Right atrium auricular region (tissue), 2 donors: ENCODE measurements at regions not wholly inside any gene's neighbourhood (a gene's known extent, or its start where the extent isn't known, plus 50 kb on each side); places are given as distances from the start of the nearest gene placed in this dataset.
A peak's percentile ranks its signal among the peaks of the same experiment; 100 is the strongest.

Experiments
- DNase-seq: peaks from one replicate; pipeline ENCODE4 v3.0.0-alpha.2; 2019; ENCODE audit warnings: low spot score
- H3K27ac ChIP-seq, 2 donors: fragments of 200-600 bp; sonication (generic); 1 replicate in 1 of 2; 2 replicates in 1 of 2; pipeline ENCODE4 v1.5.1; 2016 to 2019
- H3K27me3 ChIP-seq, 2 donors: fragments of 200-600 bp; sonication (generic); one replicate each; pipeline versions ENCODE4 v1.5.1 to v1.6.0; 2017 to 2019
- H3K36me3 ChIP-seq: fragments of 200-600 bp; sonication (generic); one replicate; pipeline ENCODE4 v1.5.1; 2016
- H3K4me1 ChIP-seq, 2 donors: fragments of 200-600 bp; sonication (generic); one replicate each; pipeline versions ENCODE4 v1.5.1 to v1.6.0; 2017 to 2019
- H3K4me3 ChIP-seq, 2 donors: fragments of 200-600 bp; sonication (generic); 1 replicate in 1 of 2; 2 replicates in 1 of 2; pipeline ENCODE4 v1.5.1; 2017 to 2019; ENCODE audit warnings: mild to moderate bottlenecking in 1 of 2, moderate library complexity in 1 of 2
- H3K9me3 ChIP-seq, 2 donors: fragments of 200-600 bp; sonication (generic); one replicate each; pipeline ENCODE4 v1.5.1; 2019
- CTCF ChIP-seq, 2 donors: fragments of 200-600 bp; sonication (generic); IDR thresholded peaks; one replicate each; pipeline ENCODE4 v1.5.1; 2019; ENCODE audit warnings: antibody characterized with exemption in 2 of 2

GRCh38 chr2:224104668-224105386, 65.7 kb upstream of the SERPINE2 start:
- no peak for TF ChIP-seq CTCF (IDR thresholded peaks at IDR 0.05)

GRCh38 chr2:224103651-224104050, 64.6 kb upstream of the SERPINE2 start:
- no peak for TF ChIP-seq CTCF (IDR thresholded peaks at IDR 0.05)
- no peak for DNase-seq
- Histone ChIP-seq H3K9me3 (no peaks in the 10 kb centered on the region), H3K27me3 (no peaks in the 10 kb centered on the region), H3K4me1 (peaks cover 0 to 14% of the 10 kb centered on the region in 2 donors), H3K36me3 (no peaks in the 10 kb centered on the region), H3K27ac (no peak overlapping the region), H3K4me3 (no peak overlapping the region)

More at GRCh38 chr2:224104668-224105386, 65.7 kb upstream of the SERPINE2 start:
- DNase-seq: no peak
- Histone ChIP-seq H3K9me3 (no peaks in the 10 kb centered on the region), H3K36me3 (no peaks in the 10 kb centered on the region), H3K27me3 (no peaks in the 10 kb centered on the region), H3K27ac (no peak overlapping the region), H3K4me1 (peaks cover 0 to 14% of the 10 kb centered on the region in 2 donors), H3K4me3 (no peak overlapping the region)

GRCh38 chr2:224102991-224103390, 63.9 kb upstream of the SERPINE2 start:
- DNase-seq: no peak
- H3K4me1 ChIP-seq: peaks cover 0 to 18% of the 10 kb centered on the region in 2 donors
- TF ChIP-seq CTCF (IDR thresholded peaks at IDR 0.05): no peak
- H3K27ac ChIP-seq: peak overlapping the region in 1 of 2 donors; percentile 72
- no peaks in the 10 kb centered on the region for H3K9me3 ChIP-seq
- no peaks in the 10 kb centered on the region for H3K27me3 ChIP-seq
- H3K36me3 ChIP-seq: no peaks in the 10 kb centered on the region
- no peak overlapping the region for H3K4me3 ChIP-seq

- H3K4me1 ChIP-seq: peaks cover 0 to 18% of the 10 kb centered on the region in 2 donors
- no peaks in the 10 kb centered on the region for H3K36me3 ChIP-seq
- no peaks in the 10 kb centered on the region for H3K27me3 ChIP-seq
- DNase-seq: no peak
- TF ChIP-seq CTCF (IDR thresholded peaks at IDR 0.05): no peak
- peak overlapping the region; percentile 12 to 80 for H3K27ac ChIP-seq
- no peaks in the 10 kb centered on the region for H3K9me3 ChIP-seq
- H3K4me3 ChIP-seq: no peak overlapping the region
Measured at GRCh38 chr2:224101820-224102630, 62.9 kb upstream of the SERPINE2 start.

- H3K4me3 ChIP-seq: no peak overlapping the region
- peak overlapping the region in 1 of 2 donors; percentile 36 for H3K27ac ChIP-seq
- no peak for TF ChIP-seq CTCF (IDR thresholded peaks at IDR 0.05)
- H3K9me3 ChIP-seq: no peaks in the 10 kb centered on the region
- H3K36me3 ChIP-seq: no peaks in the 10 kb centered on the region
- no peak for DNase-seq
- H3K27me3 ChIP-seq: no peaks in the 10 kb centered on the region
- H3K4me1 ChIP-seq: peaks cover 0 to 18% of the 10 kb centered on the region in 2 donors
Measured at GRCh38 chr2:224099861-224100643, 61.0 kb upstream of the SERPINE2 start.
